ENCODE measurements at regions not wholly inside any gene's neighbourhood (a gene's known extent, or its start where the extent isn't known, plus 50 kb on each side); places are given as distances from the start of the nearest gene placed in this dataset.

DNA sequence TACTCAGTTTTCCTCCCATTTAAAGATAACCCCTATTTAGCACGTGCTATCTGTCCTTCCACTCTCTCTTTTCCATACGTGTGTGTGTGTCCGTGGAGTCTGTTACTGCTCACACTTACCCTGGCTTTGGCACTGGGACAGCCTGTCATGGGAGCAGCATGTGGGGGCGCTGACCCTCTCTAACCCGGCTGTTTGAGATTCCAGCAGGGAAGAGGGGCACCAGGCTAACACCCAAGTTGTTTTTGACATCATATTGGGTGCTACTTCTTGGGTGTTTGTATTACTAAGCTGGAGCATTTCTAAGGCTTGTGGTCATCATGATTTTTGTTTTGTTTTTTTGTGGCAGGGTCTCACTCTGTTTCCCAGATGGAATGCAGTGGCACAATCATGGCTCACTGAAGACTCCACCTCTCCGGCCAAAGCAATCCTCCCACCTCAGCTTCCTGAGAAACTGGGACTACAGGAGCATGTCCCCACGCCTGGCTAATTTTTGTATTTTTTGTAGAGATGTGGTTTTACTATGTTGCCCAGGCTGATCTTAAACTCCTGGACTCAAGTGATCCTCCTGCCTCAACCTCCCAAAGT, 56.9 kb upstream of the SIMC1 start:
- no peak for DNase-seq

DNA sequence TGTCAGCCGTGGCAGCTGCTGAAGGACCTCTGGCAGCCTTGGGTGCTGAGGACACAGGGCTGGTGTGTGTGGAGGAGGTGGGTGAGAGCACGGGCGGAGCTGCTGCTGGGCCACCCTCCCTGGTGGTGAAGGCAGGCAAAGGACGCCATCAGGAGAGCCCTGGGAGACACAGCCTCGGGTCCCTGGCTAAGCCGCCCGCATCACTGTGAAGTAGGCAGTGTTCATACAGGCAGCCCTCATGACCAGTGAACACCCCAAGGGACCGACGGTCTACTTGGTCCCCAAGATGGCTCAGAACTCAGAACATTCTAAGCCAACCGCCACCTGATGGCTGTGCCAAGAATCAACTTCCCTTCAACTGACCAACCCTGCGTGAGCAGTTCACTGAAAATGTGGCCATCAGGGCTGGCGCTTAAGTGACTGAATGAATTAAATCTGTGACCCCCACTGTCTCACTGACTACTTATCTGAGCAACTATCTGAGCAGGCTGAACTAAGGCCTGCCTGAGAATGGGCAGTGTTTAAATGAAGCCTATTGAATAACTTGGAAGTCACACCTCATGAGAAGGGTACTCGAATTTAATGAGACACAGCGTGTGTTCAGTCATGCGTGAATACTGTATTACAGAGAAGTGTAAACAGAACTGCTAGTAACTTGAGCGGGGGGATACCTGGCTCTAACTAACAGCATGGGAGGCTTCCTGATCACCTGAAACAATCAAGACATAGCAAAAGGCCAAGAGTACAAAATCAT, 54.7 kb upstream of the SIMC1 start:
- no peak for DNase-seq

DNA sequence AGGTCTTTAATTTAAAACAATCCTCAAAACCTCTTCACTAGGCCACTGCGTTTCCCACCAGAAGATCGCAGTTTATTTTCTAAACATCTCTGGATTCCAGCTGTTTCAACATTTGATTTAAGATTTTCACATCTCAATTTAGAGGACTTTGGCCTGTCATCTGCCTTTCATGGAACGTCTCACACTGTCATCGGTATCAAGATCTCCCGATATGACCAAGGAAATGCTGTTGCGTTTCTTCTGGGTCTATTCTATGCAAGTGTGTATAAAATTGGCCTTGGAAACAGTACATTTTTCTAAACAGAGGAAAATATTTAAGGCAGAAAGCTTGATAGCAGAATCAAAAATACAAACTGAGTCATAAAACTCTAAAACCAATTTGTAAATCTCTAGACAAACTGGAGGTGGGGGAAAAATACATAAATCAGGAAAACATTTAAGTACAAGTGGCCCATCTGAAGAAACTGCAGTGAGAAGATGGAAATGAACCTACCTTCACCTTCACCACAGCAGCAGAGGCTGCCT, 53.6 kb upstream of the SIMC1 start:
- DNase-seq = no peak

DNA sequence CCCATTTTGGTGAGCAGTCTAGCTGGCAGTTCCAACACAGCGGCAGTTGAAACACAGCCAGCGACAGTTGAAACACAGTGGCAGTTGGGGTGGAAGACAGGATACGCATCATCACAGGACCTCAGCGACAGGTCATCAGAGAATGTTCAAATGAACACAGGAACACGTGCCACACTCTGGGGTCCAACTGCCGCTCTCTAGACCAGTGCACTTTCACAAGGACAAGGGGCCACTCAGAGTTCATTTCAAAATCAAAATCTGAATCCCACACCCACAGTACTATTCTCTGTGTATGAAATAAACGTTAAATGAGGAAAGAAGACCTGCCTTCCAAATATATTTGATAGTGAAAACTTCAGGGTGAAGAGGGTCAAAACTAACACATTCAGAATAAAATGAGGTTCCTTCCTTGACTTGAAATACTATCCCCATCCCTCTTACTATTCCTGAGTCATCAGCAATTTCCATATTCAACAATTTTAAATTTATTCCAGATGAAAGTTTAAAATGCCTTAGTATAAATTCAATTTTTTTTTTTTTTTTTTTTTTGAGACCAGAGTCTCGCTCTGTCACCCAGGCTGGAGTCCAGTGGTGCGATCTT, 53.0 kb upstream of the SIMC1 start:
- no peak for DNase-seq

DNA sequence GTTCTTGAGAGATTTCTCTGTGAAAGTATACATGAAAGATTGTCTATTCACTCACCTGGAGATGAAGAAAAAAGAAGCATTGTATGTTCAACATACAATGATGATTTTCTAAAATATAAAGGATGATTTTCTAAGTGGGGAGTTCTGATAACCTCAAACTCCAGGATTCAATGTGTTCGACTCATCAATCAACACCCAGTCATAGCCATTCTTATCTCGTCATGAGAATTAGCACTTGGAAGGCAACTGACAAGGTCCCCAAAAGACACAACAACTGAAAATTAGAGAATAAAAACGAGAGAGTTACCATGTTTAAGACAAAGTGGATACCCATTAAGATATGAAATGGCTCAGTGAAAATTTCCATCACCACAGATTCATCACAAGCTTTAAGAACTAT, 52.1 kb upstream of the SIMC1 start:
- no peak for DNase-seq

DNA sequence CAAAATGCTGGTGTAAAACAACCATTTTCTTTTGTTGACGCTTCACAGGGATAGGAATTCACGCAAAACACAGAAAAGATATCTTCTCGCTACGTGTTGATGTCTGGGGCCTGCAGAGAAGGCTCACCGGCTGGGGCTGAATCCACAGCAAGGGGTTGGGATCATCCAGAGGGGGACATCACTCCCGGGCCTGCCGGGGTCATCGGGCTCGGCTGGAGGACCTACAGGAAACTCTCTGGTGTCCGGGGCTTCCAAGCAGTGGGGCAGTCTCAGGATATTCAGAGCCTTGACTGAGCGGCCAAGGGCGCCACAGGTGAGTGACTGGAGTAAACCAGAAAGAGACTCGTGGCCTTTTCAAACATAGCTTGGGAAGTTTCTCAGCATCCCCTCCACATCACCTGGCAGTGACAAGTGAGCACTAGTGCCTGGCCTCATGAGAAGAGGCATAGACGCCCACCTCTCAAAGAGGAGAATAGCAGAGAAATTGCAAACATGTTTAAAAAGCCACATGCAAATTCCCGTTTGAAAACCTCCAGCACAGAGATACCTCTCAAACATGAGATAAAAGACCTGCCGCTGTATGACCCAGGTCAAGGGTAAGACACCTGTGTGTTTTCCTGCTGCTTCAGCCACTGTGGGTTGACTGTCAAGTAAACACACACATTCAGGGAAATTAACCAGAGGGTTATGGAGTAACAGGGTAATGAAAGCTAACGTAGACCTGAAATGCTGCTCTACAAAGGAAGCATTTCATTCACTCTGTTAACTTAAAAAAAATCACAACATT, 50.8 kb upstream of the SIMC1 start:
- no peak for DNase-seq

DNA sequence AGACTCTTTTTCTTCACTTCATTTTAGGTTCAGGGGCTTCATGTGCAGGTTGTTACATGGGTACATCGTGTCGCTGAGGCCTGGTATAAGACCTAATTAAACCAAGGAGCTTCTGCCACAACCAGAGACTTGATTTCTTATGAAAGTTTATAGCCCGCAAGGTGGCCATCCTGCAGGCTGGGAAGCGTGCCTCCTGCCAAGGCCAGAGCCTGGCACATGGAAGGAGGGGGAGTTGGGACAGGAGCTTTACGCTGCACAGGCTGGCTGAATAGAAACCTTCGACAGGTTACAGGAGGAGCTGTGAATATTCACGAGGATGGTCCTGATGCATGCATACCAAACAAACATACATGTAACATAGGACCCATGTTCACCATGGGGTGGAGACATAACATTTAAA, 50.1 kb upstream of the SIMC1 start:
- DNase-seq = no peak
